K562 (cell line): ENCODE measurements at regions not wholly inside any gene's neighbourhood (a gene's known extent, or its start where the extent isn't known, plus 50 kb on each side); places are given as distances from the start of the nearest gene placed in this dataset.

Source experiments
- ATAC-seq: fragments of 200-7000 bp; cut with Tn5 transposase; 3 replicates; pipeline ENCODE4 v1.9.1; 2020; ENCODE audit warnings: moderate library complexity
- BruUV-seq: library from RNA; stranded (reverse); fragments of 400-500 nt; replicated peaks from 2 replicates; lab custom pipeline; 2021; lab: Mats Ljungman, UMichigan
- CTCF ChIA-PET: fragments of 300-600 bp; formaldehyde crosslinking; extraction: SDS; loops from one replicate; lab custom pipeline; 2021; ENCODE audit warnings: low intra/inter-chr PET ratio; lab: Yijun Ruan, JAX
- POLR2A ChIA-PET: fragments of 300-600, 350-650 bp; sonication (Branson Sonifier 250); formaldehyde crosslinking; extraction: SDS; loops from one replicate; lab custom pipeline; 2021; ENCODE audit warnings: antibody characterized with exemption, inconsistent platforms; lab: Yijun Ruan, JAX
- DNase-seq, 4 experiments: peaks; one replicate each; pipeline versions ENCODE4 v3.0.0 to v3.0.0-alpha.2; 2011 to 2018; ENCODE audit warnings: low spot score in 3 of 4, mixed read lengths in 3 of 4; ENCODE audit errors: extremely low read depth in 1 of 4
- FAIRE-seq: peaks from 2 replicates; lab custom pipeline; 2011; peaks lifted over from hg19 to GRCh38; lab: Jason Lieb, UNC
- H2AFZ ChIP-seq: 2 replicates; pipeline ENCODE4 v1.6.0; 2011; ENCODE audit warnings: low read depth, low read length, control low read depth, inconsistent platforms
- H3K27ac ChIP-seq: fragments of 200-600 bp; 3 replicates; pipeline ENCODE4 v1.8.0; 2011; ENCODE audit warnings: low read depth, mild to moderate bottlenecking, control low read depth, inconsistent platforms, low read length, moderate library complexity, mixed read lengths; ENCODE audit errors: extremely low read depth
- H3K27me3 ChIP-seq, 2 experiments: fragments of 300-600 bp in 1 of 2; 2 replicates in 1 of 2; 3 replicates in 1 of 2; pipeline versions ENCODE4 v1.6.0 to v1.8.0; 2011; ENCODE audit warnings: inconsistent platforms in 2 of 2, low read length in 2 of 2, mild to moderate bottlenecking in 1 of 2, mixed read lengths in 1 of 2, moderate library complexity in 1 of 2; ENCODE audit not compliant: control insufficient read depth in 2 of 2, insufficient read depth in 2 of 2
- H3K36me3 ChIP-seq: fragments of 300-600 bp; 3 replicates; pipeline ENCODE4 v1.8.0; 2011; ENCODE audit warnings: mild to moderate bottlenecking, low read length, inconsistent platforms; ENCODE audit not compliant: control insufficient read depth, insufficient read depth
- H3K4me1 ChIP-seq, 2 experiments: fragments of 200-600 bp in 1 of 2; replicated peaks in 1 of 2; 2 replicates in 1 of 2; 3 replicates in 1 of 2; pipeline versions ENCODE4 v1.5.1 to v1.8.0; 2011; ENCODE audit warnings: inconsistent platforms in 2 of 2, low read length in 2 of 2, mild to moderate bottlenecking in 1 of 2, mixed read lengths in 1 of 2, moderate library complexity in 1 of 2; ENCODE audit not compliant: control insufficient read depth in 2 of 2, insufficient read depth in 2 of 2
- H3K4me2 ChIP-seq: 2 replicates; pipeline ENCODE4 v1.6.1; 2011; ENCODE audit warnings: low read length, control low read depth, inconsistent platforms, mixed read lengths; ENCODE audit not compliant: insufficient read depth
- H3K4me3 ChIP-seq: fragments of 200-600 bp; sonication (generic), shearing (Covaris generic); 2 replicates; pipeline ENCODE4 v1.5.1; 2016; ENCODE audit warnings: control low read depth, inconsistent platforms
- H3K79me2 ChIP-seq: fragments of 200-600 bp; 3 replicates; pipeline ENCODE4 v1.8.0; 2011; ENCODE audit warnings: low read length, inconsistent platforms; ENCODE audit not compliant: control insufficient read depth, insufficient read depth
- H3K9ac ChIP-seq, 2 experiments: 2 replicates each; pipeline versions ENCODE4 v1.6.0 to v1.6.1; 2011; ENCODE audit warnings: low read depth in 2 of 2, low read length in 2 of 2, control low read depth in 1 of 2, inconsistent platforms in 1 of 2, mild to moderate bottlenecking in 1 of 2, mixed read lengths in 1 of 2; ENCODE audit not compliant: insufficient read depth in 1 of 2
- H3K9me1 ChIP-seq: one replicate; pipeline ENCODE4 v1.6.0; 2011; ENCODE audit warnings: inconsistent platforms, mild to moderate bottlenecking, low read length, moderate library complexity; ENCODE audit not compliant: control insufficient read depth, insufficient read depth
- H3K9me3 ChIP-seq: replicated peaks from 2 replicates; pipeline ENCODE4 v1.5.1; 2011; ENCODE audit warnings: low read depth, low read length, inconsistent platforms; ENCODE audit not compliant: control insufficient read depth, insufficient read depth
- H4K20me1 ChIP-seq: replicated peaks from 2 replicates; pipeline ENCODE4 v1.6.1; 2011; ENCODE audit warnings: low read length, inconsistent platforms, mixed read lengths; ENCODE audit not compliant: control insufficient read depth, insufficient read depth
- GTF2F1 ChIP-seq: IDR thresholded peaks from 2 replicates; pipeline ENCODE4 v1.6.1; 2011; ENCODE audit warnings: low read depth, low read length, improper control_type of control experiment
- KLF10 ChIP-seq: fragments of 250-450 bp; sonication (Bioruptor Pico); IDR thresholded peaks from 2 replicates; pipeline ENCODE4 v1.6.1; 2021; ENCODE audit warnings: matching md5 sums
- SRSF7 ChIP-seq: fragments of 200-400 bp; formaldehyde crosslinking; optimal IDR thresholded peaks from 2 replicates; pipeline ENCODE3; 2017; ENCODE audit warnings: mild to moderate bottlenecking, low read depth, low read length
- STAT5A ChIP-seq: IDR thresholded peaks from 2 replicates; pipeline ENCODE4 v1.6.1; 2012; ENCODE audit warnings: low read length, inconsistent platforms, borderline replicate concordance
- ZNF830 ChIP-seq: fragments of 250-450 bp; sonication (Bioruptor Pico); IDR thresholded peaks from 2 replicates; pipeline ENCODE4 v1.5.0; 2021; ENCODE audit warnings: mild to moderate bottlenecking
- WGBS: fragments of 100-300 bp; shearing (Covaris generic); methylation state at CpG from one replicate; pipeline ENCODE4 v1.1.6; 2016; ENCODE audit warnings: low coverage, mixed read lengths; ENCODE audit not compliant: insufficient coverage; ENCODE audit errors: missing lambda C conversion rate; 5-methylcytosine and 5-hydroxymethylcytosine counted together
- in situ Hi-C: fragments of 300-500 bp; cut with MboI; formaldehyde crosslinking; loops from 4 replicates; pipeline ENCODE4 v1.15.0; 2018; ENCODE audit warnings: inconsistent platforms, mixed read lengths
- intact Hi-C: fragments of 100-400 bp; cut with micrococcal nuclease; formaldehyde crosslinking; loops from 2 replicates; pipeline ENCODE4 v1.14.2; 2022
- TF ChIP-seq, protein P1 (sequence below): fragments of 450-650 bp; formaldehyde crosslinking; IDR thresholded peaks from 2 replicates; pipeline ENCODE4 v1.4.0; 2020; ENCODE audit warnings: mild to moderate bottlenecking, moderate library complexity

DNA sequence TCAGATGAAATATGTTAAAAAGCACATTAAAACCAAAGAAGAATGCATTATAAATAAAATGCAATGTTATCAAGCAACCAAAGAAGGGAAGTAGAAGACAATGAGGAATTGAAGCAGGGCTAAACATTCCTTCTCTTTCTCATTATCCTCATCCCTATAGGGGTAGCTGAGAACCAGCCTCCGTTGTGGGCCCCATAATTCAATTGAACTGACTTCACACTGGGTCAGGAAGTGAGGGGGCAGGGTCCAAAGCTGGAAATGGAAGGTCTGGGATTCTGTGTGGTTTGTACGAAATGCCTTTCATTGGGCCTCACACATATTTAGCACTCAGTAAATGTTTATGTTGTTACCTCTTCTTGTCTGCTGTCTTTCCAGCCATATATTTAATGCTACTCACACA lies 220.4 kb upstream of the CD180 start:
- H3K36me3 ChIP-seq: no peaks in the 10 kb centered on the region
- ChIA-PET CTCF (no interaction called here), POLR2A (no interaction called here)
- no peaks in the 10 kb centered on the region for H3K4me1 ChIP-seq
- H2AFZ ChIP-seq: no peak overlapping the region
- no peak for FAIRE-seq
- no peak for DNase-seq
- H3K4me2 ChIP-seq: no peak overlapping the region
- TF ChIP-seq ZNF830 (no peak), KLF10 (CRISPR knock-in tag) (no peak), SRSF7 (no peak), GTF2F1 (no peak), STAT5A (no peak)
- TF ChIP-seq, protein P1, sequence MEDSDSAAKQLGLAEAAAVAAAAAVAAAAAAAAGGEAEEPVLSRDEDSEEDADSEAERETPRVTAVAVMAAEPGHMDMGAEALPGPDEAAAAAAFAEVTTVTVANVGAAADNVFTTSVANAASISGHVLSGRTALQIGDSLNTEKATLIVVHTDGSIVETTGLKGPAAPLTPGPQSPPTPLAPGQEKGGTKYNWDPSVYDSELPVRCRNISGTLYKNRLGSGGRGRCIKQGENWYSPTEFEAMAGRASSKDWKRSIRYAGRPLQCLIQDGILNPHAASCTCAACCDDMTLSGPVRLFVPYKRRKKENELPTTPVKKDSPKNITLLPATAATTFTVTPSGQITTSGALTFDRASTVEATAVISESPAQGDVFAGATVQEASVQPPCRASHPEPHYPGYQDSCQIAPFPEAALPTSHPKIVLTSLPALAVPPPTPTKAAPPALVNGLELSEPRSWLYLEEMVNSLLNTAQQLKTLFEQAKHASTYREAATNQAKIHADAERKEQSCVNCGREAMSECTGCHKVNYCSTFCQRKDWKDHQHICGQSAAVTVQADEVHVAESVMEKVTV (CRISPR knock-in tag): no peak
- no peak overlapping the region for H3K27ac ChIP-seq
- 0% methylated on average over 2 of the region's 2 CpGs for WGBS
- intact Hi-C loops (no loop called here), in situ Hi-C loops (no loop called here)
- H3K79me2 ChIP-seq: no peaks in the 10 kb centered on the region
- no TSS peak for BruUV-seq
- H3K27me3 ChIP-seq: no peaks in the 10 kb centered on the region
- ATAC-seq: no peak
- H3K4me3 ChIP-seq: no peak overlapping the region
- no peaks in the 10 kb centered on the region for H4K20me1 ChIP-seq
- peaks cover 3% of the 10 kb centered on the region for H3K9me1 ChIP-seq
- no peak overlapping the region for H3K9ac ChIP-seq
- no peaks in the 10 kb centered on the region for H3K9me3 ChIP-seq
